SU-DHL-6 (cell line): ENCODE measurements at regions not wholly inside any gene's neighbourhood (a gene's known extent, or its start where the extent isn't known, plus 50 kb on each side); places are given as distances from the start of the nearest gene placed in this dataset.

ENCODE experiments used
- H2AFZ ChIP-seq: fragments of 200-600 bp; sonication (generic); 2 replicates; pipeline ENCODE4 v1.6.1; 2014; ENCODE audit warnings: low read depth, mild to moderate bottlenecking, moderate library complexity, mixed read lengths, antibody characterized with exemption, low read length; ENCODE audit not compliant: severe bottlenecking
- H3F3A ChIP-seq: fragments of 200-600 bp; shearing (Covaris generic); 2 replicates; pipeline ENCODE4 v1.6.0; 2016; ENCODE audit warnings: antibody characterized with exemption, mild to moderate bottlenecking; ENCODE audit not compliant: insufficient read depth
- H3K27ac ChIP-seq: fragments of 200-600 bp; sonication (generic); 2 replicates; pipeline ENCODE4 v1.5.1; 2016; ENCODE audit warnings: low read depth, mild to moderate bottlenecking, low read length, moderate library complexity, mixed read lengths
- H3K27me3 ChIP-seq: fragments of 200-600 bp; sonication (generic), shearing (Covaris generic); 2 replicates; pipeline ENCODE4 v1.6.0; 2014; ENCODE audit warnings: mild to moderate bottlenecking, low read length
- H3K36me3 ChIP-seq: fragments of 200-600 bp; sonication (generic); 2 replicates; pipeline ENCODE4 v1.6.1; 2014; ENCODE audit warnings: mild to moderate bottlenecking, low read length, mixed read lengths
- H3K4me2 ChIP-seq: fragments of 300-600, 200-600 bp; shearing (Covaris generic), sonication (generic); 2 replicates; pipeline ENCODE4 v1.6.0; 2014; ENCODE audit warnings: low read length, low read depth, mild to moderate bottlenecking; ENCODE audit not compliant: poor library complexity, severe bottlenecking
- H3K4me3 ChIP-seq: fragments of 200-600 bp; sonication (generic); 2 replicates; pipeline ENCODE4 v1.5.1; 2014; ENCODE audit warnings: antibody characterized with exemption, low read length, mild to moderate bottlenecking, mixed read lengths; ENCODE audit not compliant: insufficient read depth, poor library complexity, severe bottlenecking
- H3K79me2 ChIP-seq: fragments of 200-600 bp; sonication (generic); 2 replicates; pipeline ENCODE4 v1.6.1; 2014; ENCODE audit warnings: mild to moderate bottlenecking, low read length, moderate library complexity; ENCODE audit not compliant: insufficient read depth
- H3K9ac ChIP-seq: fragments of 200-600 bp; sonication (generic); 2 replicates; pipeline ENCODE4 v1.7.0; 2014; ENCODE audit warnings: mild to moderate bottlenecking, low read length
- H3K9me2 ChIP-seq: fragments of 200-600 bp; sonication (generic); replicated peaks from 2 replicates; pipeline ENCODE4 v1.6.1; 2014; ENCODE audit warnings: low read length; ENCODE audit not compliant: insufficient read depth
- H3K9me3 ChIP-seq: fragments of 200-600 bp; sonication (generic); 2 replicates; pipeline ENCODE4 v1.6.1; 2014; ENCODE audit warnings: low read length, mixed read lengths; ENCODE audit not compliant: insufficient read depth
- H4K20me1 ChIP-seq: fragments of 200-600 bp; sonication (generic); 2 replicates; pipeline ENCODE4 v1.6.1; 2014; ENCODE audit warnings: low read depth, mild to moderate bottlenecking, antibody characterized with exemption, low read length, moderate library complexity, mixed read lengths
- EZH2phosphoT487 ChIP-seq: fragments of 200-600 bp; sonication (generic), shearing (Covaris generic); conservative IDR thresholded peaks from 2 replicates; pipeline ENCODE4 v1.6.1; 2018; ENCODE audit warnings: mild to moderate bottlenecking, antibody characterized with exemption, low read length, moderate library complexity, mixed read lengths
- TF ChIP-seq, protein P1 (sequence below): fragments of 200-600 bp; sonication (generic); IDR thresholded peaks from one replicate; pipeline ENCODE4 v1.5.1; 2017; ENCODE audit warnings: antibody characterized with exemption, mild to moderate bottlenecking, low read length, moderate library complexity; ENCODE audit not compliant: insufficient read depth, poor library complexity, severe bottlenecking

DNA sequence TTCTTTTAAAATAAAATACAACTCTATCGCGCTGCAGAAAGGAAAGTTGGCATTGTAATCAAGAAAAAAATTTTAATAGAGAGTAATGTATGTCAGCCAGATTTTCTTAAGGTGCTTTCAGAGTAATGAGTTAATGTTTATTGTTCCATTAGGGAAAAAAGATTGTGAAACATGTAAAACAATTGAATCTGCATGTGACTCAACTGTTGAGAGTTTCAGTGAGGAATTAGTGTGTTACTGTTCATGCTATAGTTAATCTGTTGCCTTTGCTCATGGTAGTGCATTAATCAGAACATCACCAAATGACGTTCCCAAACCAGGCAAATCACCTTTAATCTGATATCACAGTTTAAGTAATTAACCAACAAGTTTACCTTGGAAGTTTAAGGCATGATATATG, 600.5 kb downstream of the NR2F1-AS1 start:
- no peak overlapping the region for H3K9ac ChIP-seq
- TF ChIP-seq EZH2phosphoT487 = no peak
- TF ChIP-seq, protein P1, sequence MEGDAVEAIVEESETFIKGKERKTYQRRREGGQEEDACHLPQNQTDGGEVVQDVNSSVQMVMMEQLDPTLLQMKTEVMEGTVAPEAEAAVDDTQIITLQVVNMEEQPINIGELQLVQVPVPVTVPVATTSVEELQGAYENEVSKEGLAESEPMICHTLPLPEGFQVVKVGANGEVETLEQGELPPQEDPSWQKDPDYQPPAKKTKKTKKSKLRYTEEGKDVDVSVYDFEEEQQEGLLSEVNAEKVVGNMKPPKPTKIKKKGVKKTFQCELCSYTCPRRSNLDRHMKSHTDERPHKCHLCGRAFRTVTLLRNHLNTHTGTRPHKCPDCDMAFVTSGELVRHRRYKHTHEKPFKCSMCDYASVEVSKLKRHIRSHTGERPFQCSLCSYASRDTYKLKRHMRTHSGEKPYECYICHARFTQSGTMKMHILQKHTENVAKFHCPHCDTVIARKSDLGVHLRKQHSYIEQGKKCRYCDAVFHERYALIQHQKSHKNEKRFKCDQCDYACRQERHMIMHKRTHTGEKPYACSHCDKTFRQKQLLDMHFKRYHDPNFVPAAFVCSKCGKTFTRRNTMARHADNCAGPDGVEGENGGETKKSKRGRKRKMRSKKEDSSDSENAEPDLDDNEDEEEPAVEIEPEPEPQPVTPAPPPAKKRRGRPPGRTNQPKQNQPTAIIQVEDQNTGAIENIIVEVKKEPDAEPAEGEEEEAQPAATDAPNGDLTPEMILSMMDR = no peak
- no peaks in the 10 kb centered on the region for H3K9me3 ChIP-seq
- H3K36me3 ChIP-seq = no peaks in the 10 kb centered on the region
- H2AFZ ChIP-seq = no peak overlapping the region
- H3K79me2 ChIP-seq = no peaks in the 10 kb centered on the region
- H3K9me2 ChIP-seq = no peaks in the 10 kb centered on the region
- no peak overlapping the region for H3K27ac ChIP-seq
- no peaks in the 10 kb centered on the region for H3K27me3 ChIP-seq
- H3K4me3 ChIP-seq = no peak overlapping the region
- H3K4me2 ChIP-seq = no peak overlapping the region
- no peaks in the 10 kb centered on the region for H3F3A ChIP-seq
- no peaks in the 10 kb centered on the region for H4K20me1 ChIP-seq

DNA sequence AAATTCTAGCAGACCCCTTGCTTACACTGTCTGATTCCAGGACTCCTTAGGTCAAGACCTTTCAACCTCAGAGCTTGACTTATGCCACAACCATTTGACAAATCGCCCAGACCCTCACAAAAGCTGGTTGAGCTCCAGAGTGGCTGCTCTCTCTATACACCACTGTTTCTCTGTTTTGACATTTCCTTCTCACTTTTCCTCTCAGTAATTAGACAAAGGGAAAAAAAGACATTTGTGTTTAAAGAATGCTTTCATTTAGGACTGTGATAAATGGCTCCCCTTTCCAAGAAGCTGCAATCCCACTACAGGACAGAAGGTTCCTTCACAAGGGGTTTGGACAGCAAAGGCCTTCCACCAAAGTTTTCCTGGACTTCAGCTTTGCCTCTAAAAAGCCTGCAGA, 601.3 kb downstream of the NR2F1-AS1 start:
- Histone ChIP-seq H3F3A (no peaks in the 10 kb centered on the region), H3K9me3 (no peaks in the 10 kb centered on the region), H3K4me3 (no peak overlapping the region), H3K4me2 (no peak overlapping the region), H3K27me3 (no peaks in the 10 kb centered on the region), H3K27ac (no peak overlapping the region), H2AFZ (no peak overlapping the region), H3K36me3 (no peaks in the 10 kb centered on the region), H3K9me2 (no peaks in the 10 kb centered on the region), H3K79me2 (no peaks in the 10 kb centered on the region), H3K9ac (no peak overlapping the region), H4K20me1 (no peaks in the 10 kb centered on the region)
- TF ChIP-seq, protein P1 = no peak
- no peak for TF ChIP-seq EZH2phosphoT487

DNA sequence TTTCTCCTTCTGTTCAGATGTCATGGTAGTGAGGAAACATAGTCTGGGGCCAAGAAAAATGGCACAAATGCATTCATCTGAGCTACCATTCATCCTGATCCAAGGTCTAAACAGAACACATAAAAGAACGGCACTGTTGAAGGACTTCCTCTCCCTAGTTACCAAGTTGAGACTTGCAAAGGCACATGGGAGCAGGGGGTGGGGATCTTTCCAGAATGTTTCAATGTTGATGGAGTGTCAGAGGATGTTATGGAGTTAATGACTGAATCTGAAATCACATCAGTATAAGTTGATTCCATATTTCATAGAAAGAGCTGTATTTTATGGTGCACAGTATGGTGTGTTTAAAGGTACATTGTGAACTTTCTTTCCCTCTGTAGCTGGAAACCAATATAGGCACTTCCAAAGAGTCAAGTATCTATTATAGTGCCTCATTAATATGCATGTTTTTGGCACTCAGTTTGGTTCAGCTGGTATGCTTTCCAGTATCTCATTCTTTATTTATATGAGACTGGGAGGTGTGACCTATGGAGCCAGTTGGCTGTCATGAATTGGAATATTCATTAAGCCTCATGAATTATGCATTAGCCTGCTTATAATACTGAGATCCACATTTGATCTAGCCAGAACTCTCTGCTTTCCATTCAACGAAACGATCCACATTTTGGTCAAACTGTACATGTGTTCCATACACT, 603.0 kb downstream of the NR2F1-AS1 start:
- Histone ChIP-seq H3K4me2 (no peak overlapping the region), H3K9me2 (no peaks in the 10 kb centered on the region), H3K9ac (no peak overlapping the region), H3K27me3 (no peaks in the 10 kb centered on the region), H3K27ac (no peak overlapping the region), H3K9me3 (no peaks in the 10 kb centered on the region), H3K4me3 (no peak overlapping the region), H3F3A (no peaks in the 10 kb centered on the region), H4K20me1 (no peaks in the 10 kb centered on the region), H3K79me2 (no peaks in the 10 kb centered on the region), H2AFZ (no peak overlapping the region), H3K36me3 (no peaks in the 10 kb centered on the region)
- no peak for TF ChIP-seq EZH2phosphoT487
- TF ChIP-seq, protein P1 = no peak
